ENCODE measurements at regions not wholly inside any gene's neighbourhood (a gene's known extent, or its start where the extent isn't known, plus 50 kb on each side); places are given as distances from the start of the nearest gene placed in this dataset.

DNA sequence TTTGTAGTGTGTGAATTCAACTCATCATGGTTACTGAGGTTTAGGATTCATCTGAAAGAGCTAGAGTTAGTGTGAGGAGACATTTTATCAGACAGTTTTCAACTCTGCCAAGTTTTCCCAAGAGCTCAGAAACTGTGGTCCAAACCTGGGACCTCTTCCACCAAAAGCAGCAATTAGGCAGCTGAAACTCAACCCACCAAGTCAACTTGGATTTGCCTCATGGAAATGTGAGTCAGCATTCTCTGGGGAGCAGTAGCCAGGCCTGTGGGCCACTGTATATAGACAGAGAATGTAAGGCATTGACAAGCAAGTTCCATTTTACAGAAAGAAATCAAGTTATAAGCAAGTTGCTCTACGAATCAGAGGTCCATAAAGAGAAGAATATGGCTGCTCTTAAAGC, 178.8 kb upstream of the HDDC2 start:
- H3K4me3 Mint-ChIP-seq, result no peak overlapping the region
- Histone ChIP-seq H3K36me3 (ENCODE audit: control insufficient read depth in 2 of 3, insufficient read depth in 3 of 3, low read length in 3 of 3) (no peaks in the 10 kb centered on the region), H3K9me3 (ENCODE audit: control insufficient read depth in 2 of 3, low read length in 3 of 3) (no peaks in the 10 kb centered on the region), H3K4me1 (ENCODE audit: control insufficient read depth in 2 of 2, insufficient read depth in 2 of 2, low read length in 2 of 2) (no peaks in the 10 kb centered on the region), H3K4me3 (ENCODE audit: low read length) (no peak overlapping the region), H3K27ac (ENCODE audit: low read depth, low read length) (no peak overlapping the region), H3K27me3 (ENCODE audit: control insufficient read depth in 2 of 2, insufficient read depth in 2 of 2, low read length in 2 of 2) (no peaks in the 10 kb centered on the region)
- ATAC-seq (no peak), DNase-seq (no peak)
- H3K36me3 Mint-ChIP-seq, result no peaks in the 10 kb centered on the region
- intact Hi-C loops (cut with micrococcal nuclease), result no loop called here
- peaks cover 0 to 24% (median 17%) of the 10 kb centered on the region in 5 donors for H3K27me3 Mint-ChIP-seq
- H3K27ac Mint-ChIP-seq, result no peak overlapping the region
- ChIA-PET POLR2A (no interaction called here), CTCF (no interaction called here)
- H3K4me1 Mint-ChIP-seq, result no peaks in the 10 kb centered on the region
- peaks cover 0 to 3% (median 0%) of the 10 kb centered on the region in 11 donors for H3K9me3 Mint-ChIP-seq

DNA sequence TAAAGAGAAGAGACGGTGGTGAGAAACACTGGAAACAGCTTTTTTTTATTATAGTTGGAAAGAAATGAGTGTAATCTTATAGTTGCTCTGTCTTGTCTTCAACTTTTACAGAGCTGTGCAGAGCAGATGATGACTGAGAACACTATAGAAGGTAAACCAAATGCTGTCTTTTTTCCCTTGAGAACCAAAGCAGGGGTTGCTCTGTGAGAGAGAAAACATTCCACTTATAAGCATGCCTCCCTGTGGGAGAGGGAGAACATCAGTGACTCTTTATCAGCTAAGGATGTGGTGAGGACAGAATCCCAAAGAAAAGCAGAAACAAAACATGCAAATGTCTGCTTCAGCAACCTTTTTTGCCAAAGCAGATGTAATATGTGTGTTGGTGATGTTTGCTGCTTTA, 179.3 kb upstream of the HDDC2 start:
- Histone ChIP-seq H3K9me3 (ENCODE audit: control insufficient read depth in 2 of 3, low read length in 3 of 3) (no peaks in the 10 kb centered on the region), H3K4me3 (ENCODE audit: low read length) (no peak overlapping the region), H3K36me3 (ENCODE audit: control insufficient read depth in 2 of 3, insufficient read depth in 3 of 3, low read length in 3 of 3) (no peaks in the 10 kb centered on the region), H3K27ac (ENCODE audit: low read depth, low read length) (no peak overlapping the region), H3K27me3 (ENCODE audit: control insufficient read depth in 2 of 2, insufficient read depth in 2 of 2, low read length in 2 of 2) (no peaks in the 10 kb centered on the region), H3K4me1 (ENCODE audit: control insufficient read depth in 2 of 2, insufficient read depth in 2 of 2, low read length in 2 of 2) (no peaks in the 10 kb centered on the region)
- peaks cover 0 to 24% (median 17%) of the 10 kb centered on the region in 5 donors for H3K27me3 Mint-ChIP-seq
- POLR2A ChIA-PET, result no interaction called here
- H3K4me3 Mint-ChIP-seq, result no peak overlapping the region
- DNase-seq, result no peak
- no peaks in the 10 kb centered on the region for H3K36me3 Mint-ChIP-seq
- CTCF ChIA-PET, result no interaction called here
- no peaks in the 10 kb centered on the region for H3K4me1 Mint-ChIP-seq
- intact Hi-C loops (cut with micrococcal nuclease), result no loop called here
- H3K9me3 Mint-ChIP-seq, result peaks cover 0 to 3% (median 0%) of the 10 kb centered on the region in 11 donors
- no peak for ATAC-seq
- no peak overlapping the region for H3K27ac Mint-ChIP-seq

DNA sequence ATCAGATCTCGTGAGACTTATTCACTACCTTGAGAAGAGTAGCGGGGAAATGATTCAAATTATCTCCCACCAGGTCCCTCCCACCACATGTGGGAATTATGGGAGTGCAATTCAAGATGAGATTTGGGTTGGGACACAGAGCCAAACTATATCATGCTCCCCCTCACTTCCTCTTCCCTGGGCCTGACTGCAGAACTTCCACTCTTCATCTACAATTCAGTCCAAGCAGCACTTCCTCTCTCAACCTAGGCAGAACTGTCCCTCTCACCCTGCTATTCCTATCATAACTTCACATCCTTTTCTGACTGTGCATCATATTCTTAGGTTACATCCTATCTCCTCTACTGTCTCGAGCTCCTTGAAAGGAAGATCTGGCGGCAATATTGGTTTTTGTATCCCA, 184.0 kb upstream of the HDDC2 start:
- no peak for DNase-seq
- H3K27ac ChIP-seq (ENCODE audit: low read depth, low read length), result no peak overlapping the region
- no peak for ATAC-seq
- intact Hi-C loops (cut with micrococcal nuclease), result no loop called here
- no peaks in the 10 kb centered on the region for H3K27me3 ChIP-seq (ENCODE audit: control insufficient read depth in 2 of 2, insufficient read depth in 2 of 2, low read length in 2 of 2)
- H3K36me3 ChIP-seq (ENCODE audit: control insufficient read depth in 2 of 3, insufficient read depth in 3 of 3, low read length in 3 of 3), result no peaks in the 10 kb centered on the region
- H3K36me3 Mint-ChIP-seq, result no peaks in the 10 kb centered on the region
- peaks cover 0 to 3% (median 0%) of the 10 kb centered on the region in 11 donors for H3K9me3 Mint-ChIP-seq
- ChIA-PET CTCF (no interaction called here), POLR2A (no interaction called here)
- H3K27me3 Mint-ChIP-seq, result peaks cover 0 to 36% (median 18%) of the 10 kb centered on the region in 5 donors
- no peak overlapping the region for H3K27ac Mint-ChIP-seq
- no peak overlapping the region for H3K4me3 ChIP-seq (ENCODE audit: low read length)
- no peaks in the 10 kb centered on the region for H3K9me3 ChIP-seq (ENCODE audit: control insufficient read depth in 2 of 3, low read length in 3 of 3)
- H3K4me1 ChIP-seq (ENCODE audit: control insufficient read depth in 2 of 2, insufficient read depth in 2 of 2, low read length in 2 of 2), result no peaks in the 10 kb centered on the region
- no peaks in the 10 kb centered on the region for H3K4me1 Mint-ChIP-seq
- no peak overlapping the region for H3K4me3 Mint-ChIP-seq

DNA sequence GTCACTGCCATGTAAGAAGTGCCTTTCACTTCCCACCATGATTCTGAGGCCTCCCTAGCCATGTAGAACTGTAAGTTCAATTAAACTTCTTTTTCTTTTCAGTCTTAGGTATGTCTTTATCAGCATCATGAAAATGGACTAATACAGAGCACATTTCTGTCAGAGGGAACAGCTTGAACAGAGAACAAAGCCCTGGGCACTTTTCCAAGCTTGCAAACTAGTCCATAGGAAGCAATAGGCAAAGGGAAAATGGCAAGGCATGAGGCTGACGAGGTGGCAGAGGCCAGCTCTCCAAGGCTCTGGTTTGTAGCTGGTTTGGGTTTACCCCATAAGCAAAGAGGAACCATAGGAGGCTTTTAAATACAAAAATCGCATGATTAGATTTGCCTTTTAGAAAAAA, 185.1 kb upstream of the HDDC2 start:
- peaks cover 0 to 3% (median 0%) of the 10 kb centered on the region in 11 donors for H3K9me3 Mint-ChIP-seq
- H3K27me3 Mint-ChIP-seq, result peaks cover 0 to 34% (median 23%) of the 10 kb centered on the region in 5 donors
- no peaks in the 10 kb centered on the region for H3K9me3 ChIP-seq (ENCODE audit: control insufficient read depth in 2 of 3, low read length in 3 of 3)
- CTCF ChIA-PET, result no interaction called here
- intact Hi-C loops (cut with micrococcal nuclease), result no loop called here
- POLR2A ChIA-PET, result interaction anchor here (0.6 kb wide), 1 partner anchor 260 kb away, joined by 3 read pairs; no protein-coding TSS in a partner anchor
- DNase-seq, result no peak
- H3K27me3 ChIP-seq (ENCODE audit: control insufficient read depth in 2 of 2, insufficient read depth in 2 of 2, low read length in 2 of 2), result no peaks in the 10 kb centered on the region
- H3K4me1 ChIP-seq (ENCODE audit: control insufficient read depth in 2 of 2, insufficient read depth in 2 of 2, low read length in 2 of 2), result no peaks in the 10 kb centered on the region
- no peaks in the 10 kb centered on the region for H3K36me3 ChIP-seq (ENCODE audit: control insufficient read depth in 2 of 3, insufficient read depth in 3 of 3, low read length in 3 of 3)
- no peak overlapping the region for H3K4me3 Mint-ChIP-seq
- no peak for ATAC-seq
- H3K4me1 Mint-ChIP-seq, result no peaks in the 10 kb centered on the region
- H3K27ac Mint-ChIP-seq, result no peak overlapping the region
- no peak overlapping the region for H3K27ac ChIP-seq (ENCODE audit: low read depth, low read length)
- no peak overlapping the region for H3K4me3 ChIP-seq (ENCODE audit: low read length)
- H3K36me3 Mint-ChIP-seq, result no peaks in the 10 kb centered on the region

DNA sequence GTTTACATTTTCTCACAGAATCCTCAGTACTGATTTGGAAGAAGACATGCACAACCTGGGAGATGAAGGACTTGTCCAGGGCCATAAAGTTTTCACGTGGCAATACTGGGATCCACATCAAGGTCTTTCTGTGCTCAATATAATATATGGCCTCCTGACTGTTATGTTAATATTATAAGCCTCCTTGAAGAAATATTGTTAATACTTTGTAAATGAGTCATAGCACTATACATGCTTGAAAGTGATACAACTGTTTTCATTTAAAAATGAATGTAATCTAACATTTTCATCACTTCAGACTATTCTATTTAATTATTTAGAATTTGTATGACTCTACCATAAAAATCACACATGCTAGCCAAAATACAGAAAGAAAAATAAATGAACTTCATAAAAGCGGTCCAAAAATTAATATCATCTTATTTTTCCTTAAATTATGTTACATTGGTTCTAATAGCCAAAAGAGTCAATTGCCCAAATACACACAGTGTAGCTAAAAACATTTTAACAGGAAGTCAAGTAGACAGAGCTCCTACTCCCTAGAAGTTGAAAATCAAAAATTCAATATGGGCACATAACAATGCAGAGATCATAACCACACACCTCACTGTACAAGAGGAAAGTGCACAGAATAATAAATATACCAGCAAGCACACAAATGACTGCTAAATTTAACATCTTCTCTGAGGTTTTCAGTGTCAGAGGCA, 188.0 kb upstream of the HDDC2 start:
- CTCF ChIA-PET, result no interaction called here
- intact Hi-C loops (cut with micrococcal nuclease), result no loop called here
- H3K9me3 ChIP-seq (ENCODE audit: control insufficient read depth in 2 of 3, low read length in 3 of 3), result no peaks in the 10 kb centered on the region

DNA sequence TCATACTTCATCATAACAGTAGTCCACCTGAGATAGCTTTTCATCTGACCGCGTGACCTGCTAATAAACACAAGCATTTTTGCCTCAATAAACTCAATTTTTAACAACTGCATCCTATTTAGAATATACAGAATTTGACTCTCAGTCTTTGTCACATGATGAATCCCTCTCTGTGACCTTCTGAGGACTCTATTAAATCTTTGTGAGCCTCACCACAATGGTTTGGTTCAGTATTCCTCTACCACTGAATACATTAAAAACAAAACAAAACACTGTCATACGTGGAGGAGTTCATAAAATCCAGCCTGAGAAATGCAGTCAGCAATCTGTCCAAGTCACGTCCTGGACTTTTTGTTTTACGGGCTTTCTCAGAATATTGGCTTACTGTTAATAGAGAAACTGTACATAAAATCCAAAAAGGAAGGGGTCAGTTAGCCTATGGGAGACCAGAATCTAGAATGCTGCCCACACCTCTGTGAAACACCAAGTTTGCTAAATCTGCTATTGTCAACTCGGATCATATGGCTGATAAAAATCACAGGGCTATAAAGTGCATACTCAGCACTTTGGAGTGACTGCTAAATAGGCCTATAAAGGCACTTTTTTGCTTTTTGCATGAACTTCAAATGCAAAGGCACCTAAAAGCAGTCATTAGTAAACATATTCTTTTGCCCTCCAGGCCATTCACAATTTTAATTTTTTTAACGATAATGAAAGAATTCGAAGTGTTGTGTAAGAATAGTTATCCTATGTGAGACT, 190.3 kb upstream of the HDDC2 start:
- H3K4me1 ChIP-seq (ENCODE audit: control insufficient read depth in 2 of 2, insufficient read depth in 2 of 2, low read length in 2 of 2), result no peaks in the 10 kb centered on the region
- Mint-ChIP-seq H3K4me1 (no peaks in the 10 kb centered on the region), H3K36me3 (no peaks in the 10 kb centered on the region), H3K4me3 (no peak overlapping the region), H3K27ac (no peak overlapping the region), H3K9me3 (no peaks in the 10 kb centered on the region), H3K27me3 (peaks cover 2 to 19% (median 12%) of the 10 kb centered on the region in 5 donors)
- peaks cover 0 to 3% of the 10 kb centered on the region in 2 donors for H3K27me3 ChIP-seq (ENCODE audit: control insufficient read depth in 2 of 2, insufficient read depth in 2 of 2, low read length in 2 of 2)
- ChIA-PET CTCF (no interaction called here), POLR2A (no interaction called here)
- H3K27ac ChIP-seq (ENCODE audit: low read depth, low read length), result no peak overlapping the region
- intact Hi-C loops (cut with micrococcal nuclease), result no loop called here
- no peak overlapping the region for H3K4me3 ChIP-seq (ENCODE audit: low read length)
- H3K9me3 ChIP-seq (ENCODE audit: control insufficient read depth in 2 of 3, low read length in 3 of 3), result no peaks in the 10 kb centered on the region
- H3K36me3 ChIP-seq (ENCODE audit: control insufficient read depth in 2 of 3, insufficient read depth in 3 of 3, low read length in 3 of 3), result no peaks in the 10 kb centered on the region
- DNase-seq, result no peak
- ATAC-seq, result no peak

More for the DNA sequence above, 188.0 kb upstream of the HDDC2 start:
- POLR2A ChIA-PET, result no interaction called here
- ATAC-seq (no peak), DNase-seq (no peak)
- Histone ChIP-seq H3K4me3 (ENCODE audit: low read length) (no peak overlapping the region), H3K27me3 (ENCODE audit: control insufficient read depth in 2 of 2, insufficient read depth in 2 of 2, low read length in 2 of 2) (peaks cover 0 to 3% of the 10 kb centered on the region in 2 donors), H3K4me1 (ENCODE audit: control insufficient read depth in 2 of 2, insufficient read depth in 2 of 2, low read length in 2 of 2) (no peaks in the 10 kb centered on the region), H3K27ac (ENCODE audit: low read depth, low read length) (no peak overlapping the region), H3K36me3 (ENCODE audit: control insufficient read depth in 2 of 3, insufficient read depth in 3 of 3, low read length in 3 of 3) (no peaks in the 10 kb centered on the region)
- no peaks in the 10 kb centered on the region for H3K4me1 Mint-ChIP-seq
- peaks cover 0 to 19% (median 12%) of the 10 kb centered on the region in 5 donors for H3K27me3 Mint-ChIP-seq
- no peaks in the 10 kb centered on the region for H3K9me3 Mint-ChIP-seq
- no peak overlapping the region for H3K4me3 Mint-ChIP-seq
- H3K36me3 Mint-ChIP-seq, result no peaks in the 10 kb centered on the region
- H3K27ac Mint-ChIP-seq, result no peak overlapping the region

DNA sequence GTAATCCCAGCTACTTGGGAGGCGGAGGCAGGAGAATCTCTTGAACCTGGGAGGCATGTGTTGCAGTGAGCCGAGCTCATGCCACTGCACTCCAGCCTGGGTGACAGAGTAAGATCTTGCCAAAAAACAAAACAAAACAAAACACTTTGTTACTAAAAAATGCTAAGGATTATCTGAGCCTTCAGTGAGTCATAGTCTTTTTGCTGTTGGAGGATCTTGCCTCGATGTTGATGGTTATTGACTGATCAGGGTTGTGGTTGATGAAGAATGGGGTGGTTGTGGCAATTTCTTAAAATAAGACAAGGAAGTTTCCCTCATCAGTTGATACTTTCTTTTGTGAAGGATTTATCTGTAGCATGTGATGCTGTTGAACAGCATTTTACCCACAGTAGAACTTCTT, 196.8 kb upstream of the HDDC2 start:
- Mint-ChIP-seq H3K4me3 (no peak overlapping the region), H3K27ac (no peak overlapping the region), H3K9me3 (peaks cover 0 to 1% (median 0%) of the 10 kb centered on the region in 11 donors), H3K36me3 (no peaks in the 10 kb centered on the region), H3K27me3 (peaks cover 0 to 10% (median 4%) of the 10 kb centered on the region in 5 donors), H3K4me1 (no peaks in the 10 kb centered on the region)
- Histone ChIP-seq H3K27ac (ENCODE audit: low read depth, low read length) (no peak overlapping the region), H3K9me3 (ENCODE audit: control insufficient read depth in 2 of 3, low read length in 3 of 3) (no peaks in the 10 kb centered on the region), H3K4me3 (ENCODE audit: low read length) (no peak overlapping the region), H3K27me3 (ENCODE audit: control insufficient read depth in 2 of 2, insufficient read depth in 2 of 2, low read length in 2 of 2) (no peaks in the 10 kb centered on the region), H3K36me3 (ENCODE audit: control insufficient read depth in 2 of 3, insufficient read depth in 3 of 3, low read length in 3 of 3) (no peaks in the 10 kb centered on the region), H3K4me1 (ENCODE audit: control insufficient read depth in 2 of 2, insufficient read depth in 2 of 2, low read length in 2 of 2) (no peaks in the 10 kb centered on the region)
- no peak for ATAC-seq
- DNase-seq, result no peak
- ChIA-PET POLR2A (no interaction called here), CTCF (no interaction called here)
- intact Hi-C loops (cut with micrococcal nuclease), result no loop called here
